ENCODE measurements at regions not wholly inside any gene's neighbourhood (a gene's known extent, or its start where the extent isn't known, plus 50 kb on each side); places are given as distances from the start of the nearest gene placed in this dataset.

- no peak for DNase-seq
These were observed 767.3 kb downstream of the FAM181B start for GRCh38 chr11:81966340-81966739.

GRCh38 chr11:81963018-81963417, 770.6 kb downstream of the FAM181B start:
- peak; percentile 68 for DNase-seq

GRCh38 chr11:81960443-81960842, 773.2 kb downstream of the FAM181B start:
- DNase-seq, result no peak

GRCh38 chr11:81959341-81959740, 774.3 kb downstream of the FAM181B start:
- no peak for DNase-seq

GRCh38 chr11:81954301-81954700, 779.4 kb downstream of the FAM181B start:
- DNase-seq, result peak; percentile 59

- DNase-seq, result no peak
These were observed 786.8 kb downstream of the FAM181B start for GRCh38 chr11:81946831-81947230.

- DNase-seq, result no peak
These were observed 791.0 kb downstream of the FAM181B start for GRCh38 chr11:81942646-81943045.

GRCh38 chr11:81941998-81942397, 791.7 kb downstream of the FAM181B start:
- DNase-seq, result no peak

GRCh38 chr11:81932303-81932702, 801.4 kb downstream of the FAM181B start:
- no peak for DNase-seq

GRCh38 chr11:81920205-81920604, 813.5 kb downstream of the FAM181B start:
- no peak for DNase-seq

- DNase-seq, result no peak
These were observed 817.2 kb downstream of the FAM181B start for GRCh38 chr11:81916451-81916850.

GRCh38 chr11:81915045-81915444, 818.6 kb downstream of the FAM181B start:
- DNase-seq, result peak; percentile 81

- no peak for DNase-seq
These were observed 819.9 kb downstream of the FAM181B start for GRCh38 chr11:81913793-81914192.

GRCh38 chr11:81907996-81908395, 825.7 kb downstream of the FAM181B start:
- DNase-seq, result no peak

GRCh38 chr11:81899156-81899555, 834.5 kb downstream of the FAM181B start:
- DNase-seq, result no peak

- DNase-seq, result no peak
These were observed 836.0 kb downstream of the FAM181B start for GRCh38 chr11:81897639-81898038.

- no peak for DNase-seq
These were observed 838.4 kb downstream of the FAM181B start for GRCh38 chr11:81895258-81895657.

- no peak for DNase-seq
These were observed 840.7 kb downstream of the FAM181B start for GRCh38 chr11:81892770-81893635.

GRCh38 chr11:81888391-81888790, 845.3 kb downstream of the FAM181B start:
- DNase-seq, result peak; percentile 65

GRCh38 chr11:81887671-81888070, 846.0 kb downstream of the FAM181B start:
- DNase-seq, result no peak

GRCh38 chr11:81886406-81887075, 847.1 kb downstream of the FAM181B start:
- no peak for DNase-seq

- DNase-seq, result no peak
These were observed 859.0 kb downstream of the FAM181B start for GRCh38 chr11:81874635-81875034.

GRCh38 chr11:81870815-81871214, 862.8 kb downstream of the FAM181B start:
- peak; percentile 36 for DNase-seq

GRCh38 chr11:81870066-81870412, 863.6 kb downstream of the FAM181B start:
- DNase-seq, result no peak

All from DMS53 (cell line).